ENCODE measurements at regions not wholly inside any gene's neighbourhood (a gene's known extent, or its start where the extent isn't known, plus 50 kb on each side); places are given as distances from the start of the nearest gene placed in this dataset.

- TF ChIP-seq CTCF (IDR thresholded peaks at IDR 0.05) (no peak), ZFX (IDR thresholded peaks at IDR 0.05; ENCODE audit: borderline replicate concordance) (no peak)
These were observed 299.0 kb downstream of the DOK5 start for GRCh38 chr20:54774426-54774825.
